Panc1 (cell line): ENCODE measurements at regions not wholly inside any gene's neighbourhood (a gene's known extent, or its start where the extent isn't known, plus 50 kb on each side); places are given as distances from the start of the nearest gene placed in this dataset.
A peak's percentile ranks its signal among the peaks of the same experiment; 100 is the strongest.

Source experiments
- ATAC-seq: fragments of 200-7000 bp; cut with Tn5 transposase; 2 replicates; pipeline ENCODE4 v1.9.1; 2020; ENCODE audit warnings: mild to moderate bottlenecking, moderate library complexity
- BruUV-seq: library from RNA; stranded (reverse); fragments of 400-500 nt; replicated peaks from 2 replicates; lab custom pipeline; 2021; lab: Mats Ljungman, UMichigan
- CTCF ChIA-PET: fragments of 300-600 bp; sonication (Branson Sonifier 250); formaldehyde crosslinking; loops from one replicate; lab custom pipeline; 2022; ENCODE audit warnings: antibody characterized with exemption; lab: Charles Lee
- POLR2A ChIA-PET: fragments of 300-600 bp; sonication (Branson Sonifier 250); formaldehyde crosslinking; loops from one replicate; lab custom pipeline; 2022; ENCODE audit warnings: antibody characterized with exemption; lab: Charles Lee
- DNase-seq: peaks from one replicate; pipeline ENCODE4 v3.0.0-alpha.2; 2010; ENCODE audit warnings: low read depth, low spot score
- H3K27ac ChIP-seq: 2 replicates; pipeline ENCODE4 v1.5.1; 2011; ENCODE audit warnings: mild to moderate bottlenecking, low read length, inconsistent platforms
- H3K27me3 ChIP-seq: fragments of 200-500 bp; sonication (Bioruptor generic); 2 replicates; pipeline ENCODE4 v1.6.0; 2014; ENCODE audit warnings: low read length, inconsistent platforms; ENCODE audit not compliant: control insufficient read depth, insufficient read depth
- H3K36me3 ChIP-seq: fragments of 200-500 bp; sonication (Bioruptor generic); 2 replicates; pipeline ENCODE4 v1.5.1; 2014; ENCODE audit warnings: inconsistent platforms, mild to moderate bottlenecking, low read length, moderate library complexity; ENCODE audit not compliant: control insufficient read depth, insufficient read depth
- H3K4me1 ChIP-seq: 2 replicates; pipeline ENCODE4 v1.5.1; 2011; ENCODE audit warnings: inconsistent platforms, mild to moderate bottlenecking, low read length, moderate library complexity; ENCODE audit not compliant: control insufficient read depth, insufficient read depth
- H3K4me3 ChIP-seq, 2 experiments: 2 replicates each; pipeline ENCODE4 v1.5.1; 2011 to 2012; ENCODE audit warnings: low read depth in 2 of 2, low read length in 2 of 2, mild to moderate bottlenecking in 2 of 2, inconsistent platforms in 1 of 2, moderate library complexity in 1 of 2
- H3K9me3 ChIP-seq: fragments of 200-500 bp; sonication (Bioruptor generic); 2 replicates; pipeline ENCODE4 v1.5.1; 2014; ENCODE audit warnings: low read depth, mild to moderate bottlenecking, inconsistent platforms, low read length, moderate library complexity; ENCODE audit not compliant: control insufficient read depth, insufficient read depth
- POLR2AphosphoS5 ChIP-seq: IDR thresholded peaks from 2 replicates; pipeline ENCODE4 v1.6.1; 2012; ENCODE audit warnings: mild to moderate bottlenecking, low read depth, low read length, moderate library complexity
- REST ChIP-seq, 2 experiments: IDR thresholded peaks; 2 replicates each; pipeline ENCODE4 v1.6.1; 2011 to 2012; ENCODE audit warnings: low read depth in 2 of 2, control low read depth in 1 of 2, low read length in 1 of 2, mild to moderate bottlenecking in 1 of 2, moderate library complexity in 1 of 2; ENCODE audit not compliant: insufficient read depth in 1 of 2
- SIN3A ChIP-seq: IDR thresholded peaks from 2 replicates; pipeline ENCODE4 v1.6.1; 2012; ENCODE audit warnings: low read depth, mild to moderate bottlenecking, low read length, moderate library complexity, borderline replicate concordance; ENCODE audit not compliant: insufficient read depth
- TCF7L2 ChIP-seq: IDR thresholded peaks from 2 replicates; pipeline ENCODE4 v1.6.1; 2011; ENCODE audit warnings: mild to moderate bottlenecking, low read depth, low read length, inconsistent platforms
- in situ Hi-C: cut with HindIII; loops from 2 replicates; pipeline ENCODE4 v1.10.0; 2016; ENCODE audit warnings: low sequenced_read_pairs, low pct_unique_long_range_greater_than_20kb
- intact Hi-C: fragments of 100-400 bp; cut with micrococcal nuclease; formaldehyde crosslinking; loops from one replicate; pipeline ENCODE4 v1.10.0; 2022; ENCODE audit not compliant: unreplicated experiment
- TF ChIP-seq, protein P1 (sequence below): fragments of 450-650 bp; IDR thresholded peaks from 2 replicates; pipeline ENCODE4 v1.5.1; 2017; ENCODE audit warnings: mild to moderate bottlenecking

- Histone ChIP-seq H3K27ac (peak overlapping the region; percentile 89), H3K4me1 (peaks cover 36% of the 10 kb centered on the region), H3K36me3 (no peaks in the 10 kb centered on the region), H3K9me3 (no peaks in the 10 kb centered on the region), H3K27me3 (no peaks in the 10 kb centered on the region), H3K4me3 (no peak overlapping the region)
- intact Hi-C loops (loop anchor here (5.0 kb wide), 2 partner anchors 99 to 511 kb away; partner anchors contain the start of gene CITED2), in situ Hi-C loops (no loop called here)
- POLR2A ChIA-PET, result interaction anchor here (1.0 kb wide), 1 partner anchor 510 kb away, joined by 3 read pairs; the partner anchor contains the start of gene CITED2
- ATAC-seq, result no peak
- DNase-seq, result no peak
- CTCF ChIA-PET, result no interaction called here
- no TSS peak for BruUV-seq
- TF ChIP-seq, protein P1, sequence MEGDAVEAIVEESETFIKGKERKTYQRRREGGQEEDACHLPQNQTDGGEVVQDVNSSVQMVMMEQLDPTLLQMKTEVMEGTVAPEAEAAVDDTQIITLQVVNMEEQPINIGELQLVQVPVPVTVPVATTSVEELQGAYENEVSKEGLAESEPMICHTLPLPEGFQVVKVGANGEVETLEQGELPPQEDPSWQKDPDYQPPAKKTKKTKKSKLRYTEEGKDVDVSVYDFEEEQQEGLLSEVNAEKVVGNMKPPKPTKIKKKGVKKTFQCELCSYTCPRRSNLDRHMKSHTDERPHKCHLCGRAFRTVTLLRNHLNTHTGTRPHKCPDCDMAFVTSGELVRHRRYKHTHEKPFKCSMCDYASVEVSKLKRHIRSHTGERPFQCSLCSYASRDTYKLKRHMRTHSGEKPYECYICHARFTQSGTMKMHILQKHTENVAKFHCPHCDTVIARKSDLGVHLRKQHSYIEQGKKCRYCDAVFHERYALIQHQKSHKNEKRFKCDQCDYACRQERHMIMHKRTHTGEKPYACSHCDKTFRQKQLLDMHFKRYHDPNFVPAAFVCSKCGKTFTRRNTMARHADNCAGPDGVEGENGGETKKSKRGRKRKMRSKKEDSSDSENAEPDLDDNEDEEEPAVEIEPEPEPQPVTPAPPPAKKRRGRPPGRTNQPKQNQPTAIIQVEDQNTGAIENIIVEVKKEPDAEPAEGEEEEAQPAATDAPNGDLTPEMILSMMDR, result no peak
- no peak for TF ChIP-seq TCF7L2
- no peak for TF ChIP-seq SIN3A
- TF ChIP-seq REST (IDR thresholded peaks at IDR 0.05; ENCODE audit: insufficient read depth in 1 of 2, low read depth in 2 of 2, low read length in 1 of 2), result no peak
- no peak for TF ChIP-seq POLR2AphosphoS5
Measured at GRCh38 chr6:139883776-139884175, 509.3 kb upstream of the CITED2 start.

- no TSS peak for BruUV-seq
- intact Hi-C loops (loop anchor here (5.0 kb wide), 2 partner anchors 99 to 511 kb away; partner anchors contain the start of gene CITED2), in situ Hi-C loops (no loop called here)
- Histone ChIP-seq H3K4me3 (no peak overlapping the region), H3K4me1 (peaks cover 32% of the 10 kb centered on the region), H3K27ac (peak overlapping the region; percentile 89), H3K36me3 (no peaks in the 10 kb centered on the region), H3K27me3 (no peaks in the 10 kb centered on the region), H3K9me3 (peaks cover 2% of the 10 kb centered on the region; the same call in 1 of the 2 replicates)
- TF ChIP-seq, protein P1, result no peak
- peak; percentile 89 for TF ChIP-seq TCF7L2
- CTCF ChIA-PET, result interaction anchor here (1.0 kb wide), 1 partner anchor 508 kb away, joined by 3 read pairs; no protein-coding TSS in a partner anchor
- no peak for DNase-seq
- peak; percentile 79 for ATAC-seq
- POLR2A ChIA-PET, result interaction anchor here (1.0 kb wide), 1 partner anchor 509 kb away, joined by 3 read pairs; the partner anchor contains the start of gene CITED2
Measured at GRCh38 chr6:139882977-139883728, 508.7 kb upstream of the CITED2 start.
